ENCODE measurements at regions not wholly inside any gene's neighbourhood (a gene's known extent, or its start where the extent isn't known, plus 50 kb on each side); places are given as distances from the start of the nearest gene placed in this dataset.
A peak's percentile ranks its signal among the peaks of the same experiment; 100 is the strongest.
"Not testable (repeated sequence)": the region's sequence is repeated elsewhere in the genome, so short reads cannot be mapped to it uniquely, and the experiment has no call there.

- no peaks in the 10 kb centered on the region for H3K36me3 ChIP-seq (ENCODE audit: insufficient read depth, low read length)
- H2AFZ ChIP-seq (ENCODE audit: low read length), result no peak overlapping the region
- no peaks in the 10 kb centered on the region for H3K9me2 ChIP-seq (replicated peaks; ENCODE audit: insufficient read depth, low read length)
- no peaks in the 10 kb centered on the region for H4K20me1 ChIP-seq (ENCODE audit: insufficient read depth, low read depth, low read length)
- no peaks in the 10 kb centered on the region for H3K4me1 ChIP-seq (ENCODE audit: low read length)
- H3K27ac ChIP-seq (ENCODE audit: low read length), result no peak overlapping the region
- H3K9ac ChIP-seq (ENCODE audit: low read length), result no peak overlapping the region
- no peak overlapping the region for H3K4me2 ChIP-seq (ENCODE audit: low read depth, low read length, poor library complexity, severe bottlenecking)
- H3K27me3 ChIP-seq (ENCODE audit: low read length), result no peaks in the 10 kb centered on the region
- H3K9me3 ChIP-seq (ENCODE audit: low read length), result no peaks in the 10 kb centered on the region
- H3K4me3 ChIP-seq (ENCODE audit: low read length), result no peak overlapping the region
- DNase-seq, result no peak
- no peaks in the 10 kb centered on the region for H3K79me2 ChIP-seq (ENCODE audit: low read length)
Observed at GRCh38 chr6:112525749-112526148, 178.6 kb downstream of the RFPL4B start.

GRCh38 chr6:112526594-112526993 lies 179.5 kb downstream of the RFPL4B start:
- no peaks in the 10 kb centered on the region for H3K36me3 ChIP-seq (ENCODE audit: insufficient read depth, low read length)
- no peaks in the 10 kb centered on the region for H3K79me2 ChIP-seq (ENCODE audit: low read length)
- H3K4me2 ChIP-seq (ENCODE audit: low read depth, low read length, poor library complexity, severe bottlenecking), result no peak overlapping the region
- no peaks in the 10 kb centered on the region for H3K9me2 ChIP-seq (replicated peaks; ENCODE audit: insufficient read depth, low read length)
- no peaks in the 10 kb centered on the region for H3K9me3 ChIP-seq (ENCODE audit: low read length)
- H3K4me1 ChIP-seq (ENCODE audit: low read length), result no peaks in the 10 kb centered on the region
- no peak overlapping the region for H3K4me3 ChIP-seq (ENCODE audit: low read length)
- H2AFZ ChIP-seq (ENCODE audit: low read length), result no peak overlapping the region
- H3K27me3 ChIP-seq (ENCODE audit: low read length), result no peaks in the 10 kb centered on the region
- H4K20me1 ChIP-seq (ENCODE audit: insufficient read depth, low read depth, low read length), result no peaks in the 10 kb centered on the region
- DNase-seq, result no peak
- H3K27ac ChIP-seq (ENCODE audit: low read length), result no peak overlapping the region
- no peak overlapping the region for H3K9ac ChIP-seq (ENCODE audit: low read length)

GRCh38 chr6:112528306-112528705 lies 181.2 kb downstream of the RFPL4B start:
- not testable (repeated sequence) for H3K27ac ChIP-seq (ENCODE audit: low read length); H3K4me3 ChIP-seq (ENCODE audit: low read length); H3K79me2 ChIP-seq (ENCODE audit: low read length); H2AFZ ChIP-seq (ENCODE audit: low read length); H3K27me3 ChIP-seq (ENCODE audit: low read length); H3K4me1 ChIP-seq (ENCODE audit: low read length); DNase-seq; H3K4me2 ChIP-seq (ENCODE audit: low read depth, low read length, poor library complexity, severe bottlenecking); H3K9ac ChIP-seq (ENCODE audit: low read length); H3K9me2 ChIP-seq (replicated peaks; ENCODE audit: insufficient read depth, low read length); H4K20me1 ChIP-seq (ENCODE audit: insufficient read depth, low read depth, low read length); H3K9me3 ChIP-seq (ENCODE audit: low read length); H3K36me3 ChIP-seq (ENCODE audit: insufficient read depth, low read length)

- Histone ChIP-seq H3K4me3 (ENCODE audit: low read length) (no peak overlapping the region), H4K20me1 (ENCODE audit: insufficient read depth, low read depth, low read length) (no peaks in the 10 kb centered on the region), H3K9me2 (replicated peaks; ENCODE audit: insufficient read depth, low read length) (no peaks in the 10 kb centered on the region), H3K4me1 (ENCODE audit: low read length) (no peaks in the 10 kb centered on the region), H3K27me3 (ENCODE audit: low read length) (no peaks in the 10 kb centered on the region), H3K9ac (ENCODE audit: low read length) (no peak overlapping the region), H3K79me2 (ENCODE audit: low read length) (no peaks in the 10 kb centered on the region), H3K36me3 (ENCODE audit: insufficient read depth, low read length) (no peaks in the 10 kb centered on the region), H3K9me3 (ENCODE audit: low read length) (no peaks in the 10 kb centered on the region), H2AFZ (ENCODE audit: low read length) (no peak overlapping the region), H3K4me2 (ENCODE audit: low read depth, low read length, poor library complexity, severe bottlenecking) (no peak overlapping the region), H3K27ac (ENCODE audit: low read length) (no peak overlapping the region)
- DNase-seq, result no peak
Observed at GRCh38 chr6:112535816-112536215, 188.7 kb downstream of the RFPL4B start.

- no peaks in the 10 kb centered on the region for H3K36me3 ChIP-seq (ENCODE audit: insufficient read depth, low read length)
Observed at GRCh38 chr6:112539355-112539754, 192.2 kb downstream of the RFPL4B start.

GRCh38 chr6:112541847-112542246 lies 194.7 kb downstream of the RFPL4B start:
- peak; percentile 54 for DNase-seq
- H3K4me1 ChIP-seq (ENCODE audit: low read length), result not testable (repeated sequence)

More at GRCh38 chr6:112539355-112539754, 192.2 kb downstream of the RFPL4B start:
- H3K9ac ChIP-seq (ENCODE audit: low read length), result no peak overlapping the region
- H3K79me2 ChIP-seq (ENCODE audit: low read length), result no peaks in the 10 kb centered on the region
- H3K4me2 ChIP-seq (ENCODE audit: low read depth, low read length, poor library complexity, severe bottlenecking), result no peak overlapping the region
- H3K9me3 ChIP-seq (ENCODE audit: low read length), result no peaks in the 10 kb centered on the region
- no peak overlapping the region for H3K27ac ChIP-seq (ENCODE audit: low read length)
- H3K4me1 ChIP-seq (ENCODE audit: low read length), result no peaks in the 10 kb centered on the region
- H3K9me2 ChIP-seq (replicated peaks; ENCODE audit: insufficient read depth, low read length), result no peaks in the 10 kb centered on the region
- no peaks in the 10 kb centered on the region for H4K20me1 ChIP-seq (ENCODE audit: insufficient read depth, low read depth, low read length)
- H2AFZ ChIP-seq (ENCODE audit: low read length), result no peak overlapping the region
- no peaks in the 10 kb centered on the region for H3K27me3 ChIP-seq (ENCODE audit: low read length)
- no peak for DNase-seq
- no peak overlapping the region for H3K4me3 ChIP-seq (ENCODE audit: low read length)

GRCh38 chr6:112547321-112548085 lies 200.4 kb downstream of the RFPL4B start:
- not testable (repeated sequence) for H3K4me3 ChIP-seq (ENCODE audit: low read length); DNase-seq; H3K9ac ChIP-seq (ENCODE audit: low read length); H3K79me2 ChIP-seq (ENCODE audit: low read length); H3K36me3 ChIP-seq (ENCODE audit: insufficient read depth, low read length); H3K27me3 ChIP-seq (ENCODE audit: low read length); H3K4me1 ChIP-seq (ENCODE audit: low read length); H2AFZ ChIP-seq (ENCODE audit: low read length); H3K4me2 ChIP-seq (ENCODE audit: low read depth, low read length, poor library complexity, severe bottlenecking); H4K20me1 ChIP-seq (ENCODE audit: insufficient read depth, low read depth, low read length); H3K9me2 ChIP-seq (replicated peaks; ENCODE audit: insufficient read depth, low read length); H3K9me3 ChIP-seq (ENCODE audit: low read length); H3K27ac ChIP-seq (ENCODE audit: low read length)

More at GRCh38 chr6:112541847-112542246, 194.7 kb downstream of the RFPL4B start:
- H3K9me3 ChIP-seq (ENCODE audit: low read length); H3K36me3 ChIP-seq (ENCODE audit: insufficient read depth, low read length); H3K4me2 ChIP-seq (ENCODE audit: low read depth, low read length, poor library complexity, severe bottlenecking); H2AFZ ChIP-seq (ENCODE audit: low read length); H4K20me1 ChIP-seq (ENCODE audit: insufficient read depth, low read depth, low read length); H3K27ac ChIP-seq (ENCODE audit: low read length); H3K9me2 ChIP-seq (replicated peaks; ENCODE audit: insufficient read depth, low read length); H3K79me2 ChIP-seq (ENCODE audit: low read length); H3K9ac ChIP-seq (ENCODE audit: low read length); H3K4me3 ChIP-seq (ENCODE audit: low read length); H3K27me3 ChIP-seq (ENCODE audit: low read length): not testable (repeated sequence)

- H3K27me3 ChIP-seq (ENCODE audit: low read length), result no peaks in the 10 kb centered on the region
- no peak overlapping the region for H3K27ac ChIP-seq (ENCODE audit: low read length)
- H3K4me1 ChIP-seq (ENCODE audit: low read length), result no peaks in the 10 kb centered on the region
- H3K36me3 ChIP-seq (ENCODE audit: insufficient read depth, low read length), result no peaks in the 10 kb centered on the region
- no peaks in the 10 kb centered on the region for H3K79me2 ChIP-seq (ENCODE audit: low read length)
- no peaks in the 10 kb centered on the region for H3K9me2 ChIP-seq (replicated peaks; ENCODE audit: insufficient read depth, low read length)
- H2AFZ ChIP-seq (ENCODE audit: low read length), result no peak overlapping the region
- no peak overlapping the region for H3K9ac ChIP-seq (ENCODE audit: low read length)
- no peaks in the 10 kb centered on the region for H3K9me3 ChIP-seq (ENCODE audit: low read length)
- no peak for DNase-seq
- H3K4me3 ChIP-seq (ENCODE audit: low read length), result no peak overlapping the region
- no peak overlapping the region for H3K4me2 ChIP-seq (ENCODE audit: low read depth, low read length, poor library complexity, severe bottlenecking)
- H4K20me1 ChIP-seq (ENCODE audit: insufficient read depth, low read depth, low read length), result no peaks in the 10 kb centered on the region
Observed at GRCh38 chr6:112549749-112550148, 202.6 kb downstream of the RFPL4B start.

All from Karpas-422 (cell line).